ENCODE measurements at regions not wholly inside any gene's neighbourhood (a gene's known extent, or its start where the extent isn't known, plus 50 kb on each side); places are given as distances from the start of the nearest gene placed in this dataset.

GRCh38 chrX:42577936-42578470 is 200.0 kb downstream of the PPP1R2C start:
- Mint-ChIP-seq H3K4me1 (peaks cover 6% of the 10 kb centered on the region; the same call in 1 of the 2 replicates), H3K27me3 (ENCODE audit: low read depth) (no peaks in the 10 kb centered on the region), H3K9me3 (peaks cover 9% of the 10 kb centered on the region), H3K36me3 (peaks cover 6% of the 10 kb centered on the region; the same call in 1 of the 2 replicates), H3K27ac (no peak overlapping the region), H3K4me3 (no peak overlapping the region)
- POLR2A ChIA-PET, result interaction anchor here (0.6 kb wide), 1 partner anchor 781 kb away, joined by 3 read pairs; no protein-coding TSS in a partner anchor
- no peak; the same call in 1 of the 2 replicates for ATAC-seq
- no peak for DNase-seq (ENCODE audit: low spot score)
- TF ChIP-seq E2F4 (CRISPR knock-in tag; IDR thresholded peaks at IDR 0.05; ENCODE audit: borderline replicate concordance, low read depth), result no peak
- TF ChIP-seq TP53 (CRISPR knock-in tag; IDR thresholded peaks at IDR 0.05), result no peak
- no peak for TF ChIP-seq ZNF138 (CRISPR knock-in tag; conservative IDR thresholded peaks at IDR 0.05)
- no peak for TF ChIP-seq ZNF317 (CRISPR knock-in tag; IDR thresholded peaks at IDR 0.05; ENCODE audit: borderline replicate concordance, low read depth)
- TF ChIP-seq MXD4 (CRISPR knock-in tag; IDR thresholded peaks at IDR 0.05; ENCODE audit: borderline replicate concordance), result no peak
- TF ChIP-seq FOXP1 (CRISPR knock-in tag; IDR thresholded peaks at IDR 0.05; ENCODE audit: borderline replicate concordance), result no peak
- TF ChIP-seq ZNF532 (CRISPR knock-in tag; IDR thresholded peaks at IDR 0.05; ENCODE audit: borderline replicate concordance), result no peak
- TF ChIP-seq ZBTB43 (CRISPR knock-in tag; IDR thresholded peaks at IDR 0.05), result no peak
- TF ChIP-seq ZNF121 (CRISPR knock-in tag; IDR thresholded peaks at IDR 0.05), result no peak
- TF ChIP-seq, protein P1, sequence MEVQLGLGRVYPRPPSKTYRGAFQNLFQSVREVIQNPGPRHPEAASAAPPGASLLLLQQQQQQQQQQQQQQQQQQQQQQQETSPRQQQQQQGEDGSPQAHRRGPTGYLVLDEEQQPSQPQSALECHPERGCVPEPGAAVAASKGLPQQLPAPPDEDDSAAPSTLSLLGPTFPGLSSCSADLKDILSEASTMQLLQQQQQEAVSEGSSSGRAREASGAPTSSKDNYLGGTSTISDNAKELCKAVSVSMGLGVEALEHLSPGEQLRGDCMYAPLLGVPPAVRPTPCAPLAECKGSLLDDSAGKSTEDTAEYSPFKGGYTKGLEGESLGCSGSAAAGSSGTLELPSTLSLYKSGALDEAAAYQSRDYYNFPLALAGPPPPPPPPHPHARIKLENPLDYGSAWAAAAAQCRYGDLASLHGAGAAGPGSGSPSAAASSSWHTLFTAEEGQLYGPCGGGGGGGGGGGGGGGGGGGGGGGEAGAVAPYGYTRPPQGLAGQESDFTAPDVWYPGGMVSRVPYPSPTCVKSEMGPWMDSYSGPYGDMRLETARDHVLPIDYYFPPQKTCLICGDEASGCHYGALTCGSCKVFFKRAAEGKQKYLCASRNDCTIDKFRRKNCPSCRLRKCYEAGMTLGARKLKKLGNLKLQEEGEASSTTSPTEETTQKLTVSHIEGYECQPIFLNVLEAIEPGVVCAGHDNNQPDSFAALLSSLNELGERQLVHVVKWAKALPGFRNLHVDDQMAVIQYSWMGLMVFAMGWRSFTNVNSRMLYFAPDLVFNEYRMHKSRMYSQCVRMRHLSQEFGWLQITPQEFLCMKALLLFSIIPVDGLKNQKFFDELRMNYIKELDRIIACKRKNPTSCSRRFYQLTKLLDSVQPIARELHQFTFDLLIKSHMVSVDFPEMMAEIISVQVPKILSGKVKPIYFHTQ (CRISPR knock-in tag; IDR thresholded peaks at IDR 0.05), result no peak
- CTCF ChIA-PET, result no interaction called here

- Mint-ChIP-seq H3K27me3 (ENCODE audit: low read depth) (no peaks in the 10 kb centered on the region), H3K9me3 (peaks cover 16% of the 10 kb centered on the region; the same call in 1 of the 2 replicates), H3K4me1 (peaks cover 5% of the 10 kb centered on the region), H3K27ac (no peak overlapping the region), H3K4me3 (no peak overlapping the region), H3K36me3 (no peaks in the 10 kb centered on the region)
- ATAC-seq (no peak), DNase-seq (ENCODE audit: low spot score) (no peak)
- POLR2A ChIA-PET, result no interaction called here
- CTCF ChIA-PET, result no interaction called here
- TF ChIP-seq ETV6 (CRISPR knock-in tag; IDR thresholded peaks at IDR 0.05) (no peak), NR3C1 (CRISPR knock-in tag; conservative IDR thresholded peaks at IDR 0.05; ENCODE audit: low read depth) (no peak), GTF2I (CRISPR knock-in tag; conservative IDR thresholded peaks at IDR 0.05) (no peak), ATF1 (CRISPR knock-in tag; IDR thresholded peaks at IDR 0.05) (no peak), NFYB (CRISPR knock-in tag; conservative IDR thresholded peaks at IDR 0.05; ENCODE audit: low read depth) (no peak), ZNF232 (CRISPR knock-in tag; IDR thresholded peaks at IDR 0.05) (no peak), CREM (CRISPR knock-in tag; IDR thresholded peaks at IDR 0.05) (no peak), RELA (CRISPR knock-in tag; IDR thresholded peaks at IDR 0.05; ENCODE audit: borderline replicate concordance) (no peak), ZNF416 (CRISPR knock-in tag; IDR thresholded peaks at IDR 0.05) (no peak), EMX1 (CRISPR knock-in tag; IDR thresholded peaks at IDR 0.05) (no peak), ZBTB43 (CRISPR knock-in tag; IDR thresholded peaks at IDR 0.05) (no peak)
- TF ChIP-seq, protein P2, sequence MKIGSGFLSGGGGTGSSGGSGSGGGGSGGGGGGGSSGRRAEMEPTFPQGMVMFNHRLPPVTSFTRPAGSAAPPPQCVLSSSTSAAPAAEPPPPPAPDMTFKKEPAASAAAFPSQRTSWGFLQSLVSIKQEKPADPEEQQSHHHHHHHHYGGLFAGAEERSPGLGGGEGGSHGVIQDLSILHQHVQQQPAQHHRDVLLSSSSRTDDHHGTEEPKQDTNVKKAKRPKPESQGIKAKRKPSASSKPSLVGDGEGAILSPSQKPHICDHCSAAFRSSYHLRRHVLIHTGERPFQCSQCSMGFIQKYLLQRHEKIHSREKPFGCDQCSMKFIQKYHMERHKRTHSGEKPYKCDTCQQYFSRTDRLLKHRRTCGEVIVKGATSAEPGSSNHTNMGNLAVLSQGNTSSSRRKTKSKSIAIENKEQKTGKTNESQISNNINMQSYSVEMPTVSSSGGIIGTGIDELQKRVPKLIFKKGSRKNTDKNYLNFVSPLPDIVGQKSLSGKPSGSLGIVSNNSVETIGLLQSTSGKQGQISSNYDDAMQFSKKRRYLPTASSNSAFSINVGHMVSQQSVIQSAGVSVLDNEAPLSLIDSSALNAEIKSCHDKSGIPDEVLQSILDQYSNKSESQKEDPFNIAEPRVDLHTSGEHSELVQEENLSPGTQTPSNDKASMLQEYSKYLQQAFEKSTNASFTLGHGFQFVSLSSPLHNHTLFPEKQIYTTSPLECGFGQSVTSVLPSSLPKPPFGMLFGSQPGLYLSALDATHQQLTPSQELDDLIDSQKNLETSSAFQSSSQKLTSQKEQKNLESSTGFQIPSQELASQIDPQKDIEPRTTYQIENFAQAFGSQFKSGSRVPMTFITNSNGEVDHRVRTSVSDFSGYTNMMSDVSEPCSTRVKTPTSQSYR (CRISPR knock-in tag; IDR thresholded peaks at IDR 0.05), result no peak
- TF ChIP-seq, protein P3, sequence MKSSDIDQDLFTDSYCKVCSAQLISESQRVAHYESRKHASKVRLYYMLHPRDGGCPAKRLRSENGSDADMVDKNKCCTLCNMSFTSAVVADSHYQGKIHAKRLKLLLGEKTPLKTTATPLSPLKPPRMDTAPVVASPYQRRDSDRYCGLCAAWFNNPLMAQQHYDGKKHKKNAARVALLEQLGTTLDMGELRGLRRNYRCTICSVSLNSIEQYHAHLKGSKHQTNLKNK (CRISPR knock-in tag; IDR thresholded peaks at IDR 0.05), result no peak
Observed at GRCh38 chrX:42567268-42567667, 210.7 kb downstream of the PPP1R2C start.

Data from WTC11 (cell line).